ENCODE measurements at regions not wholly inside any gene's neighbourhood (a gene's known extent, or its start where the extent isn't known, plus 50 kb on each side); places are given as distances from the start of the nearest gene placed in this dataset.

- no peak for TF ChIP-seq CTCF (IDR thresholded peaks at IDR 0.05; ENCODE audit: insufficient read depth, low read depth, low read length)
- no peak for TF ChIP-seq EZH2 (IDR thresholded peaks at IDR 0.05; ENCODE audit: insufficient read depth, low read length)
These were observed 896.9 kb upstream of the PHF14 start for GRCh38 chr7:10076660-10077300.

Data from astrocyte (in vitro differentiated cells and primary cell).